Liver (tissue), 3 donors: ENCODE measurements at regions not wholly inside any gene's neighbourhood (a gene's known extent, or its start where the extent isn't known, plus 50 kb on each side); places are given as distances from the start of the nearest gene placed in this dataset.

Source experiments
- CTCF ChIP-seq: fragments of 150-350 bp; IDR thresholded peaks from 2 replicates; pipeline ENCODE4 v1.5.1; 2017; ENCODE audit warnings: improper control_type of control experiment, low read depth, low read length; ENCODE audit not compliant: missing input control
- FOXA1 ChIP-seq: IDR thresholded peaks from 2 replicates; pipeline ENCODE4 v1.6.1; 2016; ENCODE audit warnings: antibody characterized with exemption
- RAD21 ChIP-seq, 2 donors: IDR thresholded peaks; 2 replicates each; pipeline ENCODE4 v1.6.1; 2016; ENCODE audit warnings: antibody characterized with exemption in 2 of 2, mild to moderate bottlenecking in 2 of 2
- donor health status: healthy.
- donor health status: healthy.

GRCh38 chr6:110538416-110539160 is 62.2 kb upstream of the SLC22A16 start:
- TF ChIP-seq CTCF (no peak), FOXA1 (no peak), RAD21 (IDR thresholded peaks at IDR 0.05) (no peak)
